ENCODE measurements at regions not wholly inside any gene's neighbourhood (a gene's known extent, or its start where the extent isn't known, plus 50 kb on each side); places are given as distances from the start of the nearest gene placed in this dataset.

DNA sequence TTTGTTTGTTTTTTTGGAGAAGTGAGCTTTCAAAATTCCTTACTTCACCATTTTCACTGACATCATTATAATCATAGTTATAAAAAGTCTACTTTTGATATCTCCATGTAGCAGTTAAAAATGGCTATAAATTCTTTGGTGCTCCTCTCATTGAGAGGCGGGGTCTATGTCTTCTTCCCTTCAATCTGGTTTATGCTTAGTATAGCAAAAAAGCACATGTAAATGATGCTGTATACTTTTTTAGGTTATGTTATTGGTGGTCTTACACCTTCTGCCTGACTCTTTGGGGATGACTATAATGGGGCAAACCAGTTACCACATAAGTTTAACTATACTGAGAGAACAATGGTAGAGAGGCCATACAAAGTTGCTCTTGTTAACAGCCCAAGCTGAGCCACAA lies 289.6 kb downstream of the EPM2A start:
- TF ChIP-seq, protein P1, sequence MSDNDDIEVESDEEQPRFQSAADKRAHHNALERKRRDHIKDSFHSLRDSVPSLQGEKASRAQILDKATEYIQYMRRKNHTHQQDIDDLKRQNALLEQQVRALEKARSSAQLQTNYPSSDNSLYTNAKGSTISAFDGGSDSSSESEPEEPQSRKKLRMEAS (IDR thresholded peaks at IDR 0.05) = no peak
- TF ChIP-seq TCF12 (IDR thresholded peaks at IDR 0.05; ENCODE audit: low read depth) (no peak), TEAD4 (IDR thresholded peaks at IDR 0.05) (no peak), FOXM1 (IDR thresholded peaks at IDR 0.05; ENCODE audit: borderline replicate concordance, low read depth) (no peak), RAD21 (IDR thresholded peaks at IDR 0.05; ENCODE audit: low read depth) (no peak), YY1 (IDR thresholded peaks at IDR 0.05; ENCODE audit: low read depth) (no peak)
- TF ChIP-seq, protein P2, sequence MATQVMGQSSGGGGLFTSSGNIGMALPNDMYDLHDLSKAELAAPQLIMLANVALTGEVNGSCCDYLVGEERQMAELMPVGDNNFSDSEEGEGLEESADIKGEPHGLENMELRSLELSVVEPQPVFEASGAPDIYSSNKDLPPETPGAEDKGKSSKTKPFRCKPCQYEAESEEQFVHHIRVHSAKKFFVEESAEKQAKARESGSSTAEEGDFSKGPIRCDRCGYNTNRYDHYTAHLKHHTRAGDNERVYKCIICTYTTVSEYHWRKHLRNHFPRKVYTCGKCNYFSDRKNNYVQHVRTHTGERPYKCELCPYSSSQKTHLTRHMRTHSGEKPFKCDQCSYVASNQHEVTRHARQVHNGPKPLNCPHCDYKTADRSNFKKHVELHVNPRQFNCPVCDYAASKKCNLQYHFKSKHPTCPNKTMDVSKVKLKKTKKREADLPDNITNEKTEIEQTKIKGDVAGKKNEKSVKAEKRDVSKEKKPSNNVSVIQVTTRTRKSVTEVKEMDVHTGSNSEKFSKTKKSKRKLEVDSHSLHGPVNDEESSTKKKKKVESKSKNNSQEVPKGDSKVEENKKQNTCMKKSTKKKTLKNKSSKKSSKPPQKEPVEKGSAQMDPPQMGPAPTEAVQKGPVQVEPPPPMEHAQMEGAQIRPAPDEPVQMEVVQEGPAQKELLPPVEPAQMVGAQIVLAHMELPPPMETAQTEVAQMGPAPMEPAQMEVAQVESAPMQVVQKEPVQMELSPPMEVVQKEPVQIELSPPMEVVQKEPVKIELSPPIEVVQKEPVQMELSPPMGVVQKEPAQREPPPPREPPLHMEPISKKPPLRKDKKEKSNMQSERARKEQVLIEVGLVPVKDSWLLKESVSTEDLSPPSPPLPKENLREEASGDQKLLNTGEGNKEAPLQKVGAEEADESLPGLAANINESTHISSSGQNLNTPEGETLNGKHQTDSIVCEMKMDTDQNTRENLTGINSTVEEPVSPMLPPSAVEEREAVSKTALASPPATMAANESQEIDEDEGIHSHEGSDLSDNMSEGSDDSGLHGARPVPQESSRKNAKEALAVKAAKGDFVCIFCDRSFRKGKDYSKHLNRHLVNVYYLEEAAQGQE (IDR thresholded peaks at IDR 0.05; ENCODE audit: low read depth) = no peak
- TF ChIP-seq, protein P3, sequence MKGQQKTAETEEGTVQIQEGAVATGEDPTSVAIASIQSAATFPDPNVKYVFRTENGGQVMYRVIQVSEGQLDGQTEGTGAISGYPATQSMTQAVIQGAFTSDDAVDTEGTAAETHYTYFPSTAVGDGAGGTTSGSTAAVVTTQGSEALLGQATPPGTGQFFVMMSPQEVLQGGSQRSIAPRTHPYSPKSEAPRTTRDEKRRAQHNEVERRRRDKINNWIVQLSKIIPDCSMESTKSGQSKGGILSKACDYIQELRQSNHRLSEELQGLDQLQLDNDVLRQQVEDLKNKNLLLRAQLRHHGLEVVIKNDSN (IDR thresholded peaks at IDR 0.05) = no peak

DNA sequence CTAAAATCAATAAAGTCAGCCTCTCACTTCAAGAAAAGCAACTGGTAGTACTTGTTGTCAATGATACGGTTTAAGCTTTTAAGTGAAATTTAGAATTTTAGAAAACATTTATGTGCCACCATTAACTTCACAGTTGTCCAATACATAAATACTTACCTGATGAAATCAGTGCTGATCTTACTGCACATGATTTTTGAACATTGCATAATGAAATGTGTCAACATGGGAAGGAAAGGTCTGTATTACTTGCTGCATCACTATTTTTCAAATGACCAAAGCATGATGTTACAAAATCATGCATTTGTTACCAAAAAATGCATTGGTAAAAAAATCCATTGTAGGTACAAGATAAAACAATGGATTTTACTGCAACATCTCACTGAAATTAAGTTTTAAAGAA lies 284.3 kb downstream of the EPM2A start:
- TF ChIP-seq, protein P3 (IDR thresholded peaks at IDR 0.05) = no peak
- no peak for TF ChIP-seq NFIC (IDR thresholded peaks at IDR 0.05)
- TF ChIP-seq EGR1 (IDR thresholded peaks at IDR 0.05) = no peak
- no peak for TF ChIP-seq TEAD4 (IDR thresholded peaks at IDR 0.05)
- no peak for TF ChIP-seq ZBTB7A (IDR thresholded peaks at IDR 0.05; ENCODE audit: low read depth)
- no peak for TF ChIP-seq FOXM1 (IDR thresholded peaks at IDR 0.05; ENCODE audit: borderline replicate concordance, low read depth)
- TF ChIP-seq, protein P2 (IDR thresholded peaks at IDR 0.05; ENCODE audit: low read depth) = no peak
- TF ChIP-seq TAF1 (IDR thresholded peaks at IDR 0.05; ENCODE audit: low read depth) = no peak
- no peak for TF ChIP-seq TCF12 (IDR thresholded peaks at IDR 0.05; ENCODE audit: low read depth)
- TF ChIP-seq CEBPB (IDR thresholded peaks at IDR 0.05) = no peak
- TF ChIP-seq CREB1 (IDR thresholded peaks at IDR 0.05; ENCODE audit: low read depth) = no peak
- TF ChIP-seq EP300 (IDR thresholded peaks at IDR 0.05; ENCODE audit: borderline replicate concordance) = no peak
- TF ChIP-seq YY1 (IDR thresholded peaks at IDR 0.05; ENCODE audit: low read depth) = no peak
- TF ChIP-seq RAD21 (IDR thresholded peaks at IDR 0.05; ENCODE audit: low read depth) = no peak
- TF ChIP-seq, protein P1 (IDR thresholded peaks at IDR 0.05) = no peak

DNA sequence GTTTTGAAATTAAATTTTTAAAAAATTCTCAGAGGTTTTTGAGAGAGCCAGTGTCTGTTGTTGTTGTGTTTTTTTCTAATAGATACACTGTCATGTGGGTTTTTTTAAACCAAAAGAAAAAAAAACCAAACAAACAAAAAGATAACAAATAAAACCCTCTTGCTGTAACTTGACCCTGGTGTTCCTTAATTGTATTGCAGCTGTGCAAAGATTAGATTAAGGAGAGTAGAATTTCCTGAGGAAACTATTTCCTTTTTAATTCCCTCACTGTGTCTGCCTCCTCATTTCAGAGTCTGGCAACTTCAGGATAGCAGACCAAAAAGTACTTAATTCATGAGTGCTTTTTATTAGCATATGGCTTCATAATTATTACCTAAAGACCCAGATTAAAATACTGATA lies 281.9 kb downstream of the EPM2A start:
- TF ChIP-seq NFIC (IDR thresholded peaks at IDR 0.05) (no peak), EP300 (IDR thresholded peaks at IDR 0.05; ENCODE audit: borderline replicate concordance) (no peak), YY1 (IDR thresholded peaks at IDR 0.05; ENCODE audit: low read depth) (no peak)
- TF ChIP-seq, protein P3 (IDR thresholded peaks at IDR 0.05) = no peak

DNA sequence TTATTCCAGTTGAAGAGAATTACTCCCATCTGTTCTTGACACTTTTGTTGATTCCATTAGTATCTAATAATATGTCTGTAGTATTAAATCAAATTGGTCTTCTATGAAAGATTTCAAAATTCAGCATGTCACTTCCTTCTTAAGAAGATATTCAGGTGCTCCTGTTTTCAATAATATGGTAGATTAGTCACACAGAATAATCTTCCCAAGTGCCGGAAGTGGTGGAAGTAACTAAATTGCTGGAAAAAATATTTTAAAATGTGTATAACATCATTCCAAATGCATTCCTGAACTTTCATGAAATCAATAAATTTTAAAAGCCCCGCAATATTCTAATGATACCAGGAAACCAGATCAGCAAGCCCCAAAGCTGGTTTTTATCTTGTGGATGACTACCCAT lies 281.3 kb downstream of the EPM2A start:
- no peak for TF ChIP-seq TEAD4 (IDR thresholded peaks at IDR 0.05)
- no peak for TF ChIP-seq EP300 (IDR thresholded peaks at IDR 0.05; ENCODE audit: borderline replicate concordance)
- no peak for TF ChIP-seq EGR1 (IDR thresholded peaks at IDR 0.05)
- TF ChIP-seq TAF1 (IDR thresholded peaks at IDR 0.05; ENCODE audit: low read depth) = no peak
- no peak for TF ChIP-seq FOXM1 (IDR thresholded peaks at IDR 0.05; ENCODE audit: borderline replicate concordance, low read depth)
- TF ChIP-seq, protein P1 (IDR thresholded peaks at IDR 0.05) = no peak
- no peak for TF ChIP-seq NFIC (IDR thresholded peaks at IDR 0.05)
- TF ChIP-seq, protein P3 (IDR thresholded peaks at IDR 0.05) = no peak
- no peak for TF ChIP-seq ZBTB7A (IDR thresholded peaks at IDR 0.05; ENCODE audit: low read depth)
- no peak for TF ChIP-seq CEBPB (IDR thresholded peaks at IDR 0.05)
- no peak for TF ChIP-seq CREB1 (IDR thresholded peaks at IDR 0.05; ENCODE audit: low read depth)
- TF ChIP-seq RAD21 (IDR thresholded peaks at IDR 0.05; ENCODE audit: low read depth) = no peak
- TF ChIP-seq YY1 (IDR thresholded peaks at IDR 0.05; ENCODE audit: low read depth) = no peak
- TF ChIP-seq TCF12 (IDR thresholded peaks at IDR 0.05; ENCODE audit: low read depth) = no peak
- TF ChIP-seq, protein P2 (IDR thresholded peaks at IDR 0.05; ENCODE audit: low read depth) = no peak
